GM12801 (cell line): ENCODE measurements at regions not wholly inside any gene's neighbourhood (a gene's known extent, or its start where the extent isn't known, plus 50 kb on each side); places are given as distances from the start of the nearest gene placed in this dataset.

ENCODE experiments used
- CTCF ChIP-seq: IDR thresholded peaks from one replicate; pipeline ENCODE4 v1.5.1; 2011; ENCODE audit warnings: control low read depth; ENCODE audit not compliant: insufficient read length; ENCODE audit errors: extremely low read depth

GRCh38 chr13:78028960-78029359 is 110.3 kb upstream of the EDNRB start:
- TF ChIP-seq CTCF: no peak

DNA sequence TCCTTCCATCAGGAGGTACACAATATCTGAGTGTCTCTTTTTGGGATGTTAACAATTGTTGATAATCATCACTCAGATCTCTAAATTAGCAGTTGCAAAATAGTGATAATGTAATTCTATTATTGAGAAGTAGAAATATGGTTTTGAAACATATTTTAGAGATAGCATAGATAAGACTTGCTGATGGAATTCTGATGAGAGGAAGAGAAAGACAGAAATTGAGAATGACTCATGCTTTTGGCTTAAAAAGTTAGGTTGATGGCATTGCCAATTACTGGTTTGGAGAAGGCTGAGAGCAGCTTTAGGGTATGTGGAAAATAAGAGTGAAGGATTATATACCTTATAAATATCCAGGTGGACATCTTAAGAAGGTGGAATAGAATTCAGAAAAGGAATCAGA is 106.4 kb upstream of the EDNRB start:
- no peak for TF ChIP-seq CTCF

DNA sequence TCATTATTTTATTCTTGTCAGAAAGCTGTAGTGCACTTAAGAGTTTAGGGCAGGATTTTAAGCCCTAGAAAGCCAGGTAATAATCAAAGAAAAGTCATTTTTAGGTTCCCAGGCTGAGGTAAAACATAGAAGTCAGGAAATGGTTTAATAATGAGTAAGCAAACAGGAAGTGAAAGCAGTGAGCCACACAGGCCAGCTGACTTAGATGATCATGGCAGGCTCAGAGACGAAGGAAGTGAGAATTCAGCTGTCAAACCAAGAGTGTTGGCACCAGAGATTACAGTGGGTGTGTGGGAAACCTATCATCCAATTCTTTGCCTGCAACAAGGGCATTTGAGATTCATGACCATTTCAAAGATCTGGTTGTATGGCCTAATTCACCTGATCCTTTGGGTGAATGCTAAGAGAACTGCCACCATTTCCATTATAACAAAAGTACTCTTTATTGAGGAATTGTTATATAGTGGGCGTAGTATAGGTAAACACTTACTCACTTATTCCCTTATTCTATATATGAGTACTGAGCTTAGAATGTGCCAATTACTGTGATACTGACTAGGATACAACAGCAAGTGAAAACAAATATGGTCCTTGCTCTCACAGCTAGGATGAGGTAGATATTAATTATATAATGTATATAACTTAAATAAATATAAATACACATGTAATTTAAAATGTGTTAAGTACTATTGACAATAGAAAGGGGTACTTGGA is 103.7 kb upstream of the EDNRB start:
- no peak for TF ChIP-seq CTCF

GRCh38 chr13:78020861-78021260 is 102.2 kb upstream of the EDNRB start:
- TF ChIP-seq CTCF: no peak

GRCh38 chr13:78015782-78016181 is 97.2 kb upstream of the EDNRB start:
- no peak for TF ChIP-seq CTCF

DNA sequence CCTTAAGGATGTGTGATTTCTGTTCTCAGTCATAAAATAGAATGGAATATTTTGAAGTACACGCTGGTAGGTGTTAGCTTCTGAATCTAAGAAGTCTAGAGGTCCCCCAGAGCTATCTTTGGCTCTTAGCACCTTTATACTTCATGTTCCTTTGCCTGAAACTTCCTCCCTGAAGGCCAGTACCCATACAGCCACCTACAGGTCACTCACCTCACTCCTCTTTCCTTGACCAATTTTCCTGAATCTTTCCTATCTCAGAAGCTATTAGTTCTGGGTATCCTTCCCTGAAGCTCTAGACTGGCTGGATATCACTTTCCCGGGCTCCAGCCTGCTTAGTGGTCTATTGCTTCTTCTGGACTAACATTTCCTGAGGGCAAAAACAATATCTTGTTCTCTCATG is 93.4 kb upstream of the EDNRB start:
- no peak for TF ChIP-seq CTCF

DNA sequence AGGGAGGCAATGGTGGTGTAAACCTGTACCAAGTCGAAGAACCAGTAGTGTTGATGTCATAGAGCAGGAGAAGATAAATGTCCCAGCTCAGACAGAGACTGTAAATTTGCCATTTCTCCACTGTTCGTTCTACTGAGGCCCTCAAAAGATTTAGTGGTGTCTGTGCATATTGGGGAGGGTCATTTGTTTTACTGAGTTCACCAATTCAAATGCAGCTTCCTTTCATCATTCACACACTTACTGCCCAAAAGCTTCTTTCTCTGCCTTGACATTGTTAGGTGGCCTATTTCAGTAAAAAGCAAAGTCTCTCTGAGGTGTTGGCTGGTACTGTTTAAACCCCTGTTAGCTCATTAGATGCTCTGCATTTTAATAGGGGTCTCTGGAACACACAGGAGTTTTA is 86.2 kb upstream of the EDNRB start:
- no peak for TF ChIP-seq CTCF

DNA sequence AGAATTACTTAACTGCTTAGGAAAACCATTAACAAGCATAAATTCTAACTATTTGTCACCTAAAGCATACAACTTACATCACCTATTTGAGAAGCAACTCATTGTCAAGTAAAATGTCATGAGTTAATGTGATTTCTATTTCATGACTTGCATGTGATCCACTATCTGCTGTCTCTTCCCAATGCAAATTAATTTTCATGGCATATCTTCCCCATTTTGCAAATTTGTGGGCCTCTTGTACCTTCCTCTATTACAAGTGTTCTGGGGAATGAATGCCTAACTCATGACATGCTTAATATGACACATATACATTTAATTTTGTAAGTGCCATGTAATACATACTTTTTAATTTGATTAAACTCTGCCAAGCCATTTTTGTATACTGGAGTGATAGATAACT is 81.1 kb upstream of the EDNRB start:
- no peak for TF ChIP-seq CTCF
